Duodenal mucosa (tissue), 2 donors: ENCODE measurements at regions not wholly inside any gene's neighbourhood (a gene's known extent, or its start where the extent isn't known, plus 50 kb on each side); places are given as distances from the start of the nearest gene placed in this dataset.
"Not testable (repeated sequence)": the region's sequence is repeated elsewhere in the genome, so short reads cannot be mapped to it uniquely, and the experiment has no call there.

Source experiments
- H3K27ac ChIP-seq: one replicate; pipeline ENCODE4 v1.7.0; 2013; ENCODE audit warnings: low read depth, low read length
- H3K27me3 ChIP-seq, 2 donors: one replicate each; pipeline ENCODE4 v1.7.0; 2013; ENCODE audit warnings: low read length in 2 of 2, control low read depth in 1 of 2; ENCODE audit not compliant: insufficient read depth in 2 of 2, control insufficient read depth in 1 of 2
- H3K36me3 ChIP-seq, 2 donors: one replicate each; pipeline ENCODE4 v1.7.0; 2013; ENCODE audit warnings: low read length in 2 of 2, control low read depth in 1 of 2; ENCODE audit not compliant: insufficient read depth in 2 of 2, control insufficient read depth in 1 of 2
- H3K4me1 ChIP-seq, 2 donors: one replicate each; pipeline ENCODE4 v1.7.0; 2013; ENCODE audit warnings: low read length in 2 of 2, control low read depth in 1 of 2; ENCODE audit not compliant: insufficient read depth in 2 of 2, control insufficient read depth in 1 of 2
- H3K4me3 ChIP-seq, 2 donors: one replicate each; pipeline ENCODE4 v1.7.0; 2013; ENCODE audit warnings: low read length in 2 of 2, low read depth in 1 of 2
- H3K9ac ChIP-seq, 2 donors: one replicate each; pipeline ENCODE4 v1.7.0; 2013; ENCODE audit warnings: low read length in 2 of 2, low read depth in 1 of 2
- H3K9me3 ChIP-seq, 2 donors: one replicate each; pipeline ENCODE4 v1.7.0; 2013; ENCODE audit warnings: low read length in 2 of 2, control low read depth in 1 of 2; ENCODE audit not compliant: control insufficient read depth in 1 of 2

DNA sequence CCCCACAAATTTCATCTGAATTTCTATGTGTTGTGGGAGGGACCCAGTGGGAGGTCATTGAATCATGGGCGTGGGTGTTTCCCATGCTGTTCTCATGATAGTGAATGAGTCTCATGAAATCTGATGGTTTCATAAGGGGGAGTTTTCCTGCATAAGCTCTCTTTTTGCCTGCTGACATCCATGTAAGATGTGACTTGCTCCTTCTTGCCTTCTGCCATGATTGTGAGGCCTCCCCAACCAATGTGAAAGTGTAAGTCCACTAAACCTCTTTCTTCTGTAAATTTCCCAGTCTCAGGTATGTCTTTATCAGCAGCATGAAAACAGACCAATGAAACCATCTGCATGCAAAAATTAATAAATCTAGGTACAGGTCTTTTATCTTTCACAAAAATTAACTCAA, 331.8 kb upstream of the GJE1 start:
- H3K36me3 ChIP-seq, H3K27ac ChIP-seq, H3K27me3 ChIP-seq, H3K9me3 ChIP-seq, H3K9ac ChIP-seq, H3K4me1 ChIP-seq, H3K4me3 ChIP-seq: not testable (repeated sequence)

DNA sequence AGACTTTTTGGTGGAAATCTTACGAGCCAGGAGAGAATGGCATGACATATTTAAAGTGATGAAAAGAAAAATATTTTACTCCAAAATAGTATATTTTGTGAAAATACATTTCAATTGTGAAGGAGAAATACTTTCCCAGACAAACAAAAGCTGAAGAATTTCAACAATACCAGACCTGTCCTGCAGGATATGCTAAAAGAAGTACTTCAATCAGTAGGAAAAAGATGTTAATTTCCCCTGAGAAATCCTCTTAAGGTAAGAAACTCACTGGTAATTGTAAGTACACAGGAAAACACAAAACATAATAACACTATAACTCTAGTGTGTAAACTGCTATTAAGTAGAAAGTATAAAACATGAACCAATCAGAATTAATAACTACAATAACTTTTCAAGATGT, 341.8 kb upstream of the GJE1 start:
- H3K27ac ChIP-seq: no peak overlapping the region

DNA sequence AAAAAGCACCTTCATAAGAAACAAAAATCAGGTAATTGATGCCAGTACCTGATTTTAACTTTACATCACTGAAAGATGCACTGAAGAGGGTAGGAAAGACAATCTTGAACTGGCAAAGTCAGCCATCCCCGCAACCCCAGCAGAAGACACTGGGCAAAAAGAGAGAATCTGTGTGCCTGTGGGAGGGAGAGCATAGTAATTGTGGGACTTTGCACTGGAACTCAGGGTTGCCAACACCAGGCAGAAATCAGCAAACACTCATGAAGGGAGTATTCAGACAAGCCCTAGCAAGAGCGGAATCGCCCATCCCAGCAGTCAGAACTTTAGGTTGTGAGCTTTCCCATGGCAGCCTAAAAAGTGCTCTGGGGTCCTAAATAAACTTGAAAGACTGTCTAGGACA, 344.6 kb upstream of the GJE1 start:
- Histone ChIP-seq H3K9me3 (no peaks in the 10 kb centered on the region), H3K27me3 (no peaks in the 10 kb centered on the region), H3K27ac (no peak overlapping the region), H3K36me3 (no peaks in the 10 kb centered on the region), H3K9ac (no peak overlapping the region), H3K4me1 (no peaks in the 10 kb centered on the region), H3K4me3 (no peak overlapping the region)

More for the DNA sequence above, 341.8 kb upstream of the GJE1 start:
- no peaks in the 10 kb centered on the region for H3K27me3 ChIP-seq
- H3K36me3 ChIP-seq: no peaks in the 10 kb centered on the region
- no peaks in the 10 kb centered on the region for H3K4me1 ChIP-seq
- no peaks in the 10 kb centered on the region for H3K9me3 ChIP-seq
- no peak overlapping the region for H3K9ac ChIP-seq
- H3K4me3 ChIP-seq: no peak overlapping the region

DNA sequence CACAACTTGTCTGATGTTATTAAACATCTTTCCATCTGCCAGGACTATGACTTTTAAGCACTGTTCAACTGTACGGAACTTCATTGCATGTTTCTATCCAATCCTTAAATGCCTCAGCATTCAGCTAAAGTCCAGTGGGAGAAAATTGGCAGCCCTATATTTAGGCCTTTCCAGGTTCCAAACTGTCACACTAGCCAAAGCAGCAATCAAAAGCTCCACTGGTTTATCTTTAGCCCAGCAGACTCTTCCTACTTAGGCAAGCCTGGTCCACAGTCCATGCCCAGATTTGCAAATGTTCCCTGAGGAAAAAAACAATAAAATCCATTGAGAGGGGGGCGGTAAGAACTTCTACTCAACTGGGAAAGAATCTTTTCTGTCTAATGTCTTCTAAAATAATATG, 349.1 kb upstream of the GJE1 start:
- Histone ChIP-seq H3K27me3 (no peaks in the 10 kb centered on the region), H3K4me1 (no peaks in the 10 kb centered on the region), H3K4me3 (no peak overlapping the region), H3K36me3 (no peaks in the 10 kb centered on the region), H3K9ac (no peak overlapping the region), H3K27ac (no peak overlapping the region), H3K9me3 (no peaks in the 10 kb centered on the region)

DNA sequence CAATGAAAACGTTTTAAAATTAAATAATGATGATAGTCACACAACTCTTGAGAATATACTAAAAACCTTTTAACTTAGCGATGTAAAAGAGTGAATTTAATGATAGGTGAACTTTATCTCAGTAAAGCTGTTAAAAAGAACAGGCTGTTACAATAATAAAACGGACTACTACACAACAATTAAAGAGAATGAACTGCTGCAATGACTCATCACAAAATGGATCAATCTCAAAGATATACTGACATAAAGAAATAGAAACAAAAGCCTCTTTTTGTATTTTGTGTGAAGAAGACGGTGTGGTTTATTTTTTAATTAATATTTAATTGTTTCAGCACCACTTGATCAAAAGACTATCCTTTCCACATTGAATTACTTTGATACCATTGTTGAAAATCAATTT, 352.4 kb upstream of the GJE1 start:
- H3K4me1 ChIP-seq: no peaks in the 10 kb centered on the region
- H3K9me3 ChIP-seq: no peaks in the 10 kb centered on the region
- no peaks in the 10 kb centered on the region for H3K36me3 ChIP-seq
- no peak overlapping the region for H3K9ac ChIP-seq
- no peak overlapping the region for H3K4me3 ChIP-seq
- no peak overlapping the region for H3K27ac ChIP-seq
- H3K27me3 ChIP-seq: no peaks in the 10 kb centered on the region

DNA sequence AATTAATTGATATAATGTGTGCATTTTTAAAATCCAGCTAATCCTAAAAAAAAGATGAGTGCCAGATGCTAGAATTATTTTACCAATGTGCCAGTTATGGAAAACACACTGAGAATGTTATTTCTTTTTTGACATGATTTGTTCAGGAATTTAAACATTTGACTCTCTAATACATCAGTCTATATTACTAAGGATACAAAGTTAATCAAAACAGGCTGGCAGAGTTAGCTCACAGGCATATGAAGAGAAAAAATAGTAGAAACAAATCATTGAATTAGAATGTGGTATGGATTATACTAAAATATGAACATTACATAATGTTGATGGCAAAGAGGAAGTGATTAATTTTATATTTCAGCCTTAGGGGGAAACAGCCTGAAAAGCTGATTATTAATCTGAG, 368.3 kb upstream of the GJE1 start:
- H3K36me3 ChIP-seq: no peaks in the 10 kb centered on the region
- no peak overlapping the region for H3K4me3 ChIP-seq
- H3K27me3 ChIP-seq: no peaks in the 10 kb centered on the region
- no peaks in the 10 kb centered on the region for H3K9me3 ChIP-seq
- H3K9ac ChIP-seq: no peak overlapping the region
- H3K27ac ChIP-seq: no peak overlapping the region
- no peaks in the 10 kb centered on the region for H3K4me1 ChIP-seq

DNA sequence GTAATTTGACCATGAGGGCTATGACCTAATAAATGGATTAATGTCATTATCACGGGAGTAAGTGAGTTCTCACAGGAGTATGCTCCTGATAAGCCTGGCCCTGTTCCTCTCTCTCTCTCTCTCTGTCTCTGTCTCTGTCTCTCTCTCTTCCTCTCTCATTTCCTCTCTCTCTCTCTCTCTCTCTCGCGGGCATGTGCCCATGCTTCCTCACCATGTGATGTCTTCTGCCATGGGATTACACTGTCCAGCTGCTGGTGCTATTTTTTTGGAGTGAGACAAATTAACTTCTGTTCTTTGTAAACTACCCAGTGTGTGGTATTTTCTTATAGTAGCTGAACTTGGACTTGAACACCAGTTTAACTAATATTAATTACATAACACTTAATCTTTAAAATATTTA, 374.3 kb upstream of the GJE1 start:
- Histone ChIP-seq H3K9me3 (no peaks in the 10 kb centered on the region), H3K4me3 (no peak overlapping the region), H3K4me1 (no peaks in the 10 kb centered on the region), H3K36me3 (no peaks in the 10 kb centered on the region), H3K27ac (no peak overlapping the region), H3K27me3 (no peaks in the 10 kb centered on the region), H3K9ac (no peak overlapping the region)

DNA sequence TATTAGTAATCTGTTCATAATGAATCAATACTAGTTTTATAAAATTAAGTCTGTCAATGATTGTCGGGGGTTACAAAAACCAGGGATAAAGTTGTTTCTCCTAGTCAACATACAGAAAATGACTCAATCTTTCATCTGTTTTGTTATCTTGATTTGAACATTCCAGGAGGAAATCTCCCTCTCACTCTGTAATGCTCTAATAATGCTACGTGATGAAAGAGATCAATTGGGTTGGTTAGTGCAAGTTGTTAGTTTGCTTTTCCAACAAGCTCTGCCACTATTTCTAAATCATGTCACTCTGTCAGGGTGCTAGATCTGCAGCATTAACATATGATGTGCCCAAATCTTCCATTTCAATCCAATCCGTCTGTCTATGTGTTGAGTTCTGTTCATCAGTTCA, 379.5 kb upstream of the GJE1 start:
- Histone ChIP-seq H3K27me3 (no peaks in the 10 kb centered on the region), H3K4me1 (no peaks in the 10 kb centered on the region), H3K9ac (no peak overlapping the region), H3K4me3 (no peak overlapping the region), H3K36me3 (no peaks in the 10 kb centered on the region), H3K27ac (no peak overlapping the region), H3K9me3 (no peaks in the 10 kb centered on the region)

DNA sequence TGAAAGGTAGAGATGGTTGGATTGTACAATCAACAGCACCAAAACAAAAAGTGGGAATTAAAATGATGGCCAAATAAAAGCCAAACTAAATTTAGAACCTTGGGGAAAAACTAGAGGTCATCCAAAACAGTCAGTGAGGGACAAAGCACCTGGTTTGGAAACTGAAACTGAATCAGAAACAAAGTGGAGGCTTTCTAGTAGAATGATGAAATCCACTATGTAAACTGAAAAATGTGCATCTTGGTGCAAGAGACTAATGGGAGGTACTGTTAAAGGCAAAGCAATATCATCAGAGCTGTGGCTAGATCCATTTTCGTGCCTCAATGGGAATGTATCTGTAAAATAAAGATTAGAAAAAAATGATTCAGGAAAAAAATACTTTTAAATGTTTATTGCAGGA, 380.0 kb upstream of the GJE1 start:
- Histone ChIP-seq H3K4me3 (no peak overlapping the region), H3K36me3 (no peaks in the 10 kb centered on the region), H3K9ac (no peak overlapping the region), H3K27ac (no peak overlapping the region), H3K4me1 (no peaks in the 10 kb centered on the region), H3K9me3 (no peaks in the 10 kb centered on the region), H3K27me3 (no peaks in the 10 kb centered on the region)

DNA sequence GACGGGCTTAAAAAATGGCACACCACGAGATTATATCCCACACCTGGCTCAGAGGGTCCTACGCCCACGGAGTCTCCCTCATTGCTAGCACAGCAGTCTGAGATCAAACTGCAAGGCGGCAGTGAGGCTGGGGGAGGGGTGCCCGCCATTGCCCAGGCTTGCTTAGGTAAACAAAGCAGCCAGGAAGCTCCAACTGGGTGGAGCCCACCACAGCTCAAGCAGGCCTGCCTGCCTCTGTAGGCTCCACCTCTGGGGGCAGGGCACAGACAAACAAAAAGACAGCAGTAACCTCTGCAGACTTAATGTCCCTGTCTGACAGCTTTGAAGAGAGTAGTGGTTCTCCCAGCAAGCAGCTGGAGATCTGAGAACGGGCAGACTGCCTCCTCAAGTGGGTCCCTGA, 386.4 kb upstream of the GJE1 start:
- H3K36me3 ChIP-seq: not testable (repeated sequence)

DNA sequence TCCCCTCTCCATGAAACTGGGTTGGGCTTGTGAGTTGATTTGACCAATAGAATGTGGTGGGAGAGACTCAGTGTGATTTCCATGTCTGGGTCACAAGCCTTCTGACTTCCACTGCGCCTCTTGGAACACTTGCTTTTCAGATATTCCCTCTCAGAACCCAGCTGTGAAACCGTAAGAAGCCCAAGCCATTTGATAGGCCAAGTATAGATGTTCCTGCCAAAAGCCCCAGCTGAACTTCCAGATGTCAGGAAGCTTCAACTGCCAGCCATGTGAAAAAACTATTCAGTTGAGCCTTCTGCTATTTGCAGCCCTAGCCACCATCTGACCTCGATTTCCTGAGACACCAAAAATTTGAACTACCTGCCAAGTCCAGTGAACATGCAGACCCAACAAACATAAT, 387.8 kb upstream of the GJE1 start:
- Histone ChIP-seq H3K27me3 (no peaks in the 10 kb centered on the region), H3K9ac (no peak overlapping the region), H3K36me3 (no peaks in the 10 kb centered on the region), H3K9me3 (peaks cover 0 to 3% of the 10 kb centered on the region in 2 donors), H3K27ac (no peak overlapping the region), H3K4me1 (no peaks in the 10 kb centered on the region), H3K4me3 (no peak overlapping the region)

More for the DNA sequence above, 386.4 kb upstream of the GJE1 start:
- H3K27ac ChIP-seq, H3K4me1 ChIP-seq, H3K9me3 ChIP-seq, H3K4me3 ChIP-seq, H3K9ac ChIP-seq, H3K27me3 ChIP-seq: not testable (repeated sequence)
